BJ (cell line): ENCODE measurements at regions not wholly inside any gene's neighbourhood (a gene's known extent, or its start where the extent isn't known, plus 50 kb on each side); places are given as distances from the start of the nearest gene placed in this dataset.

Experiments used
- CTCF ChIA-PET: fragments of 350-600 bp; formaldehyde crosslinking; extraction: SDS; loops from one replicate; lab custom pipeline; 2021; ENCODE audit warnings: antibody characterized with exemption, inconsistent platforms; lab: Yijun Ruan, JAX
- POLR2A ChIA-PET: fragments of 300-600 bp; sonication (Branson Sonifier 250); formaldehyde crosslinking; extraction: SDS; loops from one replicate; lab custom pipeline; 2021; ENCODE audit warnings: antibody characterized with exemption; lab: Charles Lee
- DNase-seq: peaks from one replicate; pipeline ENCODE4 v3.0.0-alpha.2; 2011; ENCODE audit warnings: low read depth
- H3K27me3 ChIP-seq: 2 replicates; pipeline ENCODE4 v1.6.0; 2011; ENCODE audit warnings: low read length; ENCODE audit not compliant: control insufficient read depth, insufficient read depth
- H3K36me3 ChIP-seq: 2 replicates; pipeline ENCODE4 v1.5.1; 2011; ENCODE audit warnings: low read length; ENCODE audit not compliant: control insufficient read depth, insufficient read depth
- H3K4me3 ChIP-seq: 2 replicates; pipeline ENCODE4 v1.5.1; 2011; ENCODE audit warnings: low read depth, mild to moderate bottlenecking, control low read depth, low read length
- CTCF ChIP-seq: IDR thresholded peaks from 2 replicates; pipeline ENCODE4 v1.5.1; 2011; ENCODE audit warnings: low read depth, mild to moderate bottlenecking, control low read depth, inconsistent platforms, low read length, moderate library complexity; ENCODE audit not compliant: insufficient read depth

GRCh38 chr7:9575716-9576115, 1142.3 kb downstream of the NXPH1 start:
- DNase-seq: no peak
- CTCF ChIA-PET: no interaction called here
- Histone ChIP-seq H3K36me3 (no peaks in the 10 kb centered on the region), H3K27me3 (no peaks in the 10 kb centered on the region), H3K4me3 (no peak overlapping the region)
- POLR2A ChIA-PET: no interaction called here
- no peak for TF ChIP-seq CTCF

GRCh38 chr7:9582824-9583223, 1149.4 kb downstream of the NXPH1 start:
- POLR2A ChIA-PET: no interaction called here
- CTCF ChIA-PET: no interaction called here
- TF ChIP-seq CTCF: no peak

GRCh38 chr7:9598411-9598810, 1165.0 kb downstream of the NXPH1 start:
- POLR2A ChIA-PET: no interaction called here
- CTCF ChIA-PET: no interaction called here
- no peak for TF ChIP-seq CTCF

More at GRCh38 chr7:9582824-9583223, 1149.4 kb downstream of the NXPH1 start:
- no peak overlapping the region for H3K4me3 ChIP-seq
- H3K27me3 ChIP-seq: no peaks in the 10 kb centered on the region
- H3K36me3 ChIP-seq: no peaks in the 10 kb centered on the region
- DNase-seq: no peak

DNA sequence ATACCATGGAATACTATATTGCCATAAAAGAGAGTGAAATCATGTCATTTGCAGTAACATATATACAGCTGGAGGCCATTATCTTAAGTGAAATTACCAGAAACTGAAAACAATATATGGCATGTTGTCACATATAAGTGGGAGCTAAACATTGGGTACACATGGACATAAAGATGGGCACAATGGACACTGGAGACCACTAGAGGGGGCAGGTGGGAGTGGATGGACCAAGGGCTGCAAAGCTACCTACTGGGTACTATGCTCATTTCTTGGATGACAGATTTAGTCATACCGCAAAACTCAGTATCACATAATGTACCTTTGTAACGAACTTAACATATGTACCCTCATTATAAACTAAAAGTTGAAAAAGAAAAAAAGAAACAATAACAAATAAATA, 1167.6 kb downstream of the NXPH1 start:
- POLR2A ChIA-PET: no interaction called here
- Histone ChIP-seq H3K27me3 (no peaks in the 10 kb centered on the region), H3K4me3 (no peak overlapping the region), H3K36me3 (no peaks in the 10 kb centered on the region)
- no peak for DNase-seq
- no peak for TF ChIP-seq CTCF
- CTCF ChIA-PET: no interaction called here

More at GRCh38 chr7:9598411-9598810, 1165.0 kb downstream of the NXPH1 start:
- no peak for DNase-seq
- Histone ChIP-seq H3K27me3 (no peaks in the 10 kb centered on the region), H3K4me3 (no peak overlapping the region), H3K36me3 (no peaks in the 10 kb centered on the region)

DNA sequence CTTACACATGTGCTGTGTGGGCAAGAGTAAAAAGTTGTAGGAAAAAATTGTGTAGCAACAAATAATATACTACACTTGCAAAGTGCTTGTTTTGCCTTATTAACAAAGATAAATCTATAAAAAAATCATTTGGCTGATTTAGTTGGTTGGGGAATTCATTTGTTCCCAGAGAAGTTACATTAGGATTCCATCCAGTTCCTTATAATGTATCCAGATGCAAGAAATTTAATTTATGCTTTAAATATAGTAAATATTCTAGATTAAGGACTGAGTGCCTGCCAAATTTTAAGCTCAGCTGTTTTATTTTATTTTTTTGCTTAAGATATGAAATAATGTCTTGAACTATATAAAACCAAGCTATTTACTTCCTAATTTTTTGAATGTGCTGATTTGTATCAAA, 1169.9 kb downstream of the NXPH1 start:
- ChIA-PET CTCF (no interaction called here), POLR2A (no interaction called here)
- no peaks in the 10 kb centered on the region for H3K36me3 ChIP-seq
- no peaks in the 10 kb centered on the region for H3K27me3 ChIP-seq
- DNase-seq: no peak
- TF ChIP-seq CTCF: no peak
- no peak overlapping the region for H3K4me3 ChIP-seq
